ENCODE measurements at regions not wholly inside any gene's neighbourhood (a gene's known extent, or its start where the extent isn't known, plus 50 kb on each side); places are given as distances from the start of the nearest gene placed in this dataset.

DNA sequence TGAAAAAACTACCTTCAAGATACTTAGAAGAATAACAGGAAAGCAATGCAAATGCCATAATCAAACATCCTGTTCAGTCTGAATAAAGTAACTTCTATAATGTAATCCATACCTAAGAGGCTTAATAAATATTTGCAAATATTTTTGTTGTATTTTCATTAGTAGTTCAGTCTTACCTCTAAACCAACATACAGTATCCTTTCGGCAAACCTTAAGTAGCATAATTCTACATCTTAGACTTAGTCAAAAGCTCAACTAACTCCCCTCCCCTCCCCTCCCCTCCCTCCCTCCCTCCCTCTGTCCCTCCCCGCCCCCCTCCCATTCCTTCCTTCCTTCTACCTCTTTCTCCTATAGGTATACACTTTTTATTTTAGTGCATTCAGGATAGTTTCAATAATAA lies 1373.2 kb downstream of the SUCLG1 start:
- TF ChIP-seq, protein P1, sequence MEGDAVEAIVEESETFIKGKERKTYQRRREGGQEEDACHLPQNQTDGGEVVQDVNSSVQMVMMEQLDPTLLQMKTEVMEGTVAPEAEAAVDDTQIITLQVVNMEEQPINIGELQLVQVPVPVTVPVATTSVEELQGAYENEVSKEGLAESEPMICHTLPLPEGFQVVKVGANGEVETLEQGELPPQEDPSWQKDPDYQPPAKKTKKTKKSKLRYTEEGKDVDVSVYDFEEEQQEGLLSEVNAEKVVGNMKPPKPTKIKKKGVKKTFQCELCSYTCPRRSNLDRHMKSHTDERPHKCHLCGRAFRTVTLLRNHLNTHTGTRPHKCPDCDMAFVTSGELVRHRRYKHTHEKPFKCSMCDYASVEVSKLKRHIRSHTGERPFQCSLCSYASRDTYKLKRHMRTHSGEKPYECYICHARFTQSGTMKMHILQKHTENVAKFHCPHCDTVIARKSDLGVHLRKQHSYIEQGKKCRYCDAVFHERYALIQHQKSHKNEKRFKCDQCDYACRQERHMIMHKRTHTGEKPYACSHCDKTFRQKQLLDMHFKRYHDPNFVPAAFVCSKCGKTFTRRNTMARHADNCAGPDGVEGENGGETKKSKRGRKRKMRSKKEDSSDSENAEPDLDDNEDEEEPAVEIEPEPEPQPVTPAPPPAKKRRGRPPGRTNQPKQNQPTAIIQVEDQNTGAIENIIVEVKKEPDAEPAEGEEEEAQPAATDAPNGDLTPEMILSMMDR (IDR thresholded peaks at IDR 0.05; ENCODE audit: borderline replicate concordance, extremely low read depth, insufficient read depth) = no peak
- no peak overlapping the region for H3K4me3 ChIP-seq (ENCODE audit: low read length in 3 of 3)
- no peaks in the 10 kb centered on the region for H3K36me3 ChIP-seq (ENCODE audit: control insufficient read depth in 2 of 3, insufficient read depth in 3 of 3, low read length in 3 of 3)
- DNase-seq (no peak), FAIRE-seq (no peak)
- no peaks in the 10 kb centered on the region for H3K9me3 ChIP-seq (ENCODE audit: control insufficient read depth in 2 of 3, insufficient read depth in 1 of 3, low read length in 3 of 3)
- no peaks in the 10 kb centered on the region for H3K27me3 ChIP-seq (ENCODE audit: control insufficient read depth, insufficient read depth, low read length)
- H3K4me1 ChIP-seq (ENCODE audit: control insufficient read depth in 2 of 3, insufficient read depth in 2 of 3, low read depth in 1 of 3, low read length in 3 of 3) = no peaks in the 10 kb centered on the region
- H3K9ac ChIP-seq (ENCODE audit: low read length in 3 of 3) = no peak overlapping the region
- intact Hi-C loops (cut with DNase I) = no loop called here
- H3K27ac ChIP-seq (ENCODE audit: low read depth in 2 of 2, low read length in 2 of 2) = no peak overlapping the region

DNA sequence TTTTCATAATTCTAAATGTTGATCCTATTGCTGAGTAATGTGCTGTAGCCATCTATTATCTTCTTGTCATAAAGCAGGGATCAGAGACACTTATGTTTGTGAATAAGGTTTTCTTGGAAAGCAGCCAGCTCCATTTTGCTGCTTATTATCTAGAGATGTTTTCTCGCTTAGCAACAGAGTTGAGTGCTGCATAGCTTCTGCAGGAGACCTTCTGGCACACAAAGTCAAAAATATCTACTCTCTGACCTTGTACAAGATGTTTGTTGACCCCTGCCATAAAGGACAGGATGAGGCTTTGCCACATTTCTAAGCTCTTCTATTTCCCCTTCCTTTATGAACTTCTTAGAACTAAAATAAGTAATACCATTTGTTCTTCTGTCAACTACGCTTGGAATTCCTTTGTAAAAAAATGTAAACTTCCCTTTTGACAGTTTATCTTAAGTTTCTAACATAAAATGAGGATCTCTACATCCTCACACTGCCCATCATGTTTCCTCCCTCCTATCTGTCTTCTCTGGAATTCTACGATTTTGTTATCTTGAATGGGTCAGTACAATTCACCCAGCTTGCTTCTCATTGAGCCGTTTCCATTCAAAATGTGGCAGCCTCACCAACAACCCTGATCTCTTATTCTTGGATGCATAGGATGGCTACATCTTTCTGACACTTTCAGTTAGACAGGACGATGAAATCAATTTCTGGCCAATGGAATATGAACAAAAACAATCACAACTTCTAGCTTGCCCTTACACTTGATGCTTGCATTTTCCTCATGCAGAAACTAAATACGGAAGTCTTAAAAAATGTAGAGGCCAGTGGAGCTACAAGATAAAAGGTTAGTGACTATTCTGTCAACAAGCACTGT lies 1377.0 kb downstream of the SUCLG1 start:
- peak in 4 of 5 donors; percentile 15 to 81 (median 42) for DNase-seq
- Histone ChIP-seq H3K4me3 (ENCODE audit: low read length in 3 of 3) (no peak overlapping the region), H3K27ac (ENCODE audit: low read depth in 2 of 2, low read length in 2 of 2) (no peak overlapping the region), H3K9me3 (ENCODE audit: control insufficient read depth in 2 of 3, insufficient read depth in 1 of 3, low read length in 3 of 3) (no peaks in the 10 kb centered on the region), H3K9ac (ENCODE audit: low read length in 3 of 3) (no peak overlapping the region), H3K4me1 (ENCODE audit: control insufficient read depth in 2 of 3, insufficient read depth in 2 of 3, low read depth in 1 of 3, low read length in 3 of 3) (no peaks in the 10 kb centered on the region), H3K36me3 (ENCODE audit: control insufficient read depth in 2 of 3, insufficient read depth in 3 of 3, low read length in 3 of 3) (no peaks in the 10 kb centered on the region), H3K27me3 (ENCODE audit: control insufficient read depth, insufficient read depth, low read length) (no peaks in the 10 kb centered on the region)
- intact Hi-C loops (cut with DNase I) = no loop called here
- FAIRE-seq = no peak
- TF ChIP-seq, protein P1 (IDR thresholded peaks at IDR 0.05; ENCODE audit: borderline replicate concordance, extremely low read depth, insufficient read depth) = no peak

DNA sequence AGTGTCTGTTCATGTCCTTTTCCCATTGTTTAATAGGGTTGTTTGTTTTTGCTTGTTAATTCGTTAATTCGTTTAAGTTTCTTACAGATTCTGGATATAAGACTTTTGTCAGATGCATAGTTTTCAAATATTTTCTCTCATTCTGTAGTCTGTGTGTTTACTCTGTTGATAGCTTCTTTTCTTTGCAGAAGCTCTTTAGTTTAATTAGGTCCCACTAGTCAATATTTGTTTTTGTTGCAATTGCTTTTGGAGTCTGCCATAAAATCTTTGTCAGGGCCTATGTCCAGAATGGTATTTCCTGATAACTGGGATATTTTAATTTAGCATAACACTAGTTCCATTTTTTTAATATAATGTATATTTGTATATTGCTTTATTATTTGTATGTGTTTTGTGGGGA lies 1380.1 kb downstream of the SUCLG1 start:
- FAIRE-seq = no peak
- Histone ChIP-seq H3K36me3 (ENCODE audit: control insufficient read depth in 2 of 3, insufficient read depth in 3 of 3, low read length in 3 of 3) (no peaks in the 10 kb centered on the region), H3K9ac (ENCODE audit: low read length in 3 of 3) (no peak overlapping the region), H3K27ac (ENCODE audit: low read depth in 2 of 2, low read length in 2 of 2) (no peak overlapping the region), H3K27me3 (ENCODE audit: control insufficient read depth, insufficient read depth, low read length) (no peaks in the 10 kb centered on the region), H3K9me3 (ENCODE audit: control insufficient read depth in 2 of 3, insufficient read depth in 1 of 3, low read length in 3 of 3) (no peaks in the 10 kb centered on the region), H3K4me1 (ENCODE audit: control insufficient read depth in 2 of 3, insufficient read depth in 2 of 3, low read depth in 1 of 3, low read length in 3 of 3) (no peaks in the 10 kb centered on the region), H3K4me3 (ENCODE audit: low read length in 3 of 3) (no peak overlapping the region)
- TF ChIP-seq, protein P1 (IDR thresholded peaks at IDR 0.05; ENCODE audit: borderline replicate concordance, extremely low read depth, insufficient read depth) = no peak
- intact Hi-C loops (cut with DNase I) = no loop called here
- no peak for DNase-seq
